Cardiac muscle cell (in vitro differentiated cells and primary cell): ENCODE measurements at regions not wholly inside any gene's neighbourhood (a gene's known extent, or its start where the extent isn't known, plus 50 kb on each side); places are given as distances from the start of the nearest gene placed in this dataset.

Source experiments
- DNase-seq, 2 donors: peaks; one replicate each; pipeline versions ENCODE4 v3.0.0 to v3.0.0-alpha.2; 2010 to 2017; ENCODE audit warnings: low read depth in 1 of 2, low spot score in 1 of 2
- H3K27ac ChIP-seq: fragments of 200-600 bp; sonication (generic); 2 replicates; pipeline ENCODE4 v1.5.1; 2016
- H3K27me3 ChIP-seq: fragments of 200-600 bp; sonication (generic); 2 replicates; pipeline ENCODE4 v1.6.0; 2016; ENCODE audit warnings: control low read depth
- H3K36me3 ChIP-seq: fragments of 200-600 bp; sonication (generic); 2 replicates; pipeline ENCODE4 v1.5.1; 2016; ENCODE audit warnings: control low read depth
- H3K4me1 ChIP-seq: fragments of 200-600 bp; sonication (generic); 2 replicates; pipeline ENCODE4 v1.8.1; 2017; ENCODE audit warnings: low read depth, mild to moderate bottlenecking, mixed run types
- H3K4me3 ChIP-seq: fragments of 200-600 bp; sonication (generic); 2 replicates; pipeline ENCODE4 v1.5.1; 2016; ENCODE audit warnings: mild to moderate bottlenecking
- H3K9me3 ChIP-seq: fragments of 200-600 bp; sonication (generic); 2 replicates; pipeline ENCODE4 v1.5.1; 2017; ENCODE audit warnings: low read depth, mild to moderate bottlenecking, control low read depth
- CTCF ChIP-seq: IDR thresholded peaks from 2 replicates; pipeline ENCODE4 v1.5.1; 2012; ENCODE audit warnings: low read depth, mild to moderate bottlenecking, low read length

GRCh38 chr6:93498713-93499112 is 79.4 kb upstream of the EPHA7 start:
- TF ChIP-seq CTCF, result no peak
- no peaks in the 10 kb centered on the region for H3K36me3 ChIP-seq

GRCh38 chr6:93496548-93496947 is 77.2 kb upstream of the EPHA7 start:
- no peak overlapping the region for H3K27ac ChIP-seq
- no peak overlapping the region for H3K4me3 ChIP-seq
- H3K36me3 ChIP-seq, result no peaks in the 10 kb centered on the region
- no peak for DNase-seq
- no peaks in the 10 kb centered on the region for H3K27me3 ChIP-seq
- no peaks in the 10 kb centered on the region for H3K4me1 ChIP-seq
- TF ChIP-seq CTCF, result no peak
- H3K9me3 ChIP-seq, result no peaks in the 10 kb centered on the region

More at GRCh38 chr6:93498713-93499112, 79.4 kb upstream of the EPHA7 start:
- Histone ChIP-seq H3K27me3 (no peaks in the 10 kb centered on the region), H3K9me3 (no peaks in the 10 kb centered on the region), H3K4me3 (no peak overlapping the region), H3K27ac (no peak overlapping the region), H3K4me1 (no peaks in the 10 kb centered on the region)
- no peak for DNase-seq

GRCh38 chr6:93494057-93494456 is 74.7 kb upstream of the EPHA7 start:
- H3K9me3 ChIP-seq, result no peaks in the 10 kb centered on the region
- TF ChIP-seq CTCF, result no peak
- H3K36me3 ChIP-seq, result no peaks in the 10 kb centered on the region
- H3K27me3 ChIP-seq, result no peaks in the 10 kb centered on the region
- no peaks in the 10 kb centered on the region for H3K4me1 ChIP-seq
- no peak overlapping the region for H3K4me3 ChIP-seq
- H3K27ac ChIP-seq, result no peak overlapping the region
- no peak for DNase-seq

- TF ChIP-seq CTCF, result no peak
- Histone ChIP-seq H3K4me3 (no peak overlapping the region), H3K9me3 (no peaks in the 10 kb centered on the region), H3K27ac (no peak overlapping the region), H3K36me3 (no peaks in the 10 kb centered on the region), H3K4me1 (no peaks in the 10 kb centered on the region), H3K27me3 (no peaks in the 10 kb centered on the region)
- no peak for DNase-seq
Observed at GRCh38 chr6:93474733-93475179, 55.4 kb upstream of the EPHA7 start.

GRCh38 chr6:93471281-93471680 is 51.9 kb upstream of the EPHA7 start:
- H3K27ac ChIP-seq, result no peak overlapping the region
- no peaks in the 10 kb centered on the region for H3K27me3 ChIP-seq
- H3K4me3 ChIP-seq, result no peak overlapping the region
- H3K36me3 ChIP-seq, result no peaks in the 10 kb centered on the region
- H3K9me3 ChIP-seq, result no peaks in the 10 kb centered on the region
- no peaks in the 10 kb centered on the region for H3K4me1 ChIP-seq
- DNase-seq, result no peak
- no peak for TF ChIP-seq CTCF
